GM21619 (cell line): ENCODE measurements at regions not wholly inside any gene's neighbourhood (a gene's known extent, or its start where the extent isn't known, plus 50 kb on each side); places are given as distances from the start of the nearest gene placed in this dataset.
"Not testable (repeated sequence)": the region's sequence is repeated elsewhere in the genome, so short reads cannot be mapped to it uniquely, and the experiment has no call there.

Experiments
- ATAC-seq: cut with Tn5 transposase; IDR thresholded peaks from one replicate; pipeline ENCODE4 v1.9.1; 2021; ENCODE audit not compliant: unreplicated experiment

GRCh38 chr4:11130195-11130970 lies 298.3 kb downstream of the HS3ST1 start:
- ATAC-seq, result no peak

GRCh38 chr4:11120435-11120834 lies 308.3 kb downstream of the HS3ST1 start:
- ATAC-seq, result no peak

GRCh38 chr4:11119474-11119873 lies 309.2 kb downstream of the HS3ST1 start:
- no peak for ATAC-seq

GRCh38 chr4:11118513-11118912 lies 310.2 kb downstream of the HS3ST1 start:
- ATAC-seq, result no peak

- no peak for ATAC-seq
These were observed 311.8 kb downstream of the HS3ST1 start for GRCh38 chr4:11116940-11117339.

- ATAC-seq, result no peak
These were observed 316.8 kb downstream of the HS3ST1 start for GRCh38 chr4:11111876-11112275.

- ATAC-seq, result no peak
These were observed 317.3 kb downstream of the HS3ST1 start for GRCh38 chr4:11111370-11111769.

GRCh38 chr4:11106759-11107158 lies 321.9 kb downstream of the HS3ST1 start:
- ATAC-seq, result no peak

- peak; percentile 53 for ATAC-seq
These were observed 322.5 kb downstream of the HS3ST1 start for GRCh38 chr4:11106190-11106589.

- ATAC-seq, result no peak
These were observed 323.0 kb downstream of the HS3ST1 start for GRCh38 chr4:11105715-11106114.

GRCh38 chr4:11098461-11098860 lies 330.2 kb downstream of the HS3ST1 start:
- peak; percentile 39 for ATAC-seq

GRCh38 chr4:11097725-11098124 lies 331.0 kb downstream of the HS3ST1 start:
- ATAC-seq, result no peak

- no peak for ATAC-seq
These were observed 347.7 kb downstream of the HS3ST1 start for GRCh38 chr4:11081006-11081405.

- ATAC-seq, result no peak
These were observed 349.5 kb downstream of the HS3ST1 start for GRCh38 chr4:11079171-11079570.

GRCh38 chr4:11074581-11075241 lies 354.0 kb downstream of the HS3ST1 start:
- ATAC-seq, result no peak

- ATAC-seq, result no peak
These were observed 355.1 kb downstream of the HS3ST1 start for GRCh38 chr4:11073621-11074051.

GRCh38 chr4:11072999-11073398 lies 355.7 kb downstream of the HS3ST1 start:
- no peak for ATAC-seq

GRCh38 chr4:11072463-11072862 lies 356.2 kb downstream of the HS3ST1 start:
- no peak for ATAC-seq

GRCh38 chr4:11070813-11071212 lies 357.9 kb downstream of the HS3ST1 start:
- ATAC-seq, result no peak

- ATAC-seq, result no peak
These were observed 359.0 kb downstream of the HS3ST1 start for GRCh38 chr4:11069581-11070211.

GRCh38 chr4:11069083-11069482 lies 359.6 kb downstream of the HS3ST1 start:
- no peak for ATAC-seq

GRCh38 chr4:11066584-11066983 lies 362.1 kb downstream of the HS3ST1 start:
- not testable (repeated sequence) for ATAC-seq
